LNCaP clone FGC (cell line): ENCODE measurements at regions not wholly inside any gene's neighbourhood (a gene's known extent, or its start where the extent isn't known, plus 50 kb on each side); places are given as distances from the start of the nearest gene placed in this dataset.

Source experiments
- DNase-seq: peaks from one replicate; pipeline ENCODE4 v3.0.0-alpha.2; 2011; ENCODE audit warnings: low read depth
- H3K4me3 ChIP-seq: 2 replicates; pipeline ENCODE4 v1.5.1; 2011; ENCODE audit warnings: mild to moderate bottlenecking, low read depth, low read length, control low read depth
- TF ChIP-seq, protein P1 (sequence below): IDR thresholded peaks from 2 replicates; pipeline ENCODE4 v1.5.1; 2012; ENCODE audit warnings: mild to moderate bottlenecking; ENCODE audit not compliant: control insufficient read depth, insufficient read depth; ENCODE audit errors: extremely low read depth

DNA sequence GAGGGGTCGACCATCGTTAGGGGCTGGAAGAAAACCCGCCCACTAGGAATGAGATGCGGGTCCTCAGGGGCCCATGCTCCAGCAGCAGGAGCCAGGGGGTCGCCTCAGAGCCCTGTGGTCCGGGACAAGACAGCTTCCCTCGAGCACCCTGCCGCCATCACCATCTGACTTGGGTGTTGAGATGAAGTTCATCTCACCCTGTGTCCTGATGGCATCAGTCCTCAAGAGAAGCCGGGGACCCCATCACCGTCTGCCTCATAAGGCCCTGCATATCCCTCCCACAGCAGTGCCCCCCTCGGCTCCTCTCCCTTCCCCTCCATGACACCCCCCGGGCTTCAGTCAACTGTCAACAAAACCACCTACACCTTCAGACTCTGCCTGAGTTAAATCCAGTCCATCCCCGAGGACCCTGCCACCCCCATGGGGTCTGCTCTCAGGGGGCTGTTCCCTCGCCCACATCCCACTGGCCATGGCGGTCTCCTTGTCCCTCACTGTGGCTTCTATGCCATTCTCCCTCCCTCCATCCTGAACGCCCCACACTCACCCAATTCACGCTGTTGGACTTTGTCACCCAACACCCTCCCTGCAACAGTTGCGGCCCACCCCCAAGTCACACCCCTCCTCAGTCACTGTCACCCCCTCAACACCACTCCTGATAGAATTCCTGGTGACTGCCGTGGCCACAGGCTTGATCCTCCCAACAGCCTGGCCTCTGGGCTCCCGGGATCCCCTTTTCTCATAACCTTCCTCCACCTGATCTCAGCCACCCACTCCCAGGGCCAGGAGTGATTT, 87.7 kb upstream of the RTL6 start:
- TF ChIP-seq, protein P1, sequence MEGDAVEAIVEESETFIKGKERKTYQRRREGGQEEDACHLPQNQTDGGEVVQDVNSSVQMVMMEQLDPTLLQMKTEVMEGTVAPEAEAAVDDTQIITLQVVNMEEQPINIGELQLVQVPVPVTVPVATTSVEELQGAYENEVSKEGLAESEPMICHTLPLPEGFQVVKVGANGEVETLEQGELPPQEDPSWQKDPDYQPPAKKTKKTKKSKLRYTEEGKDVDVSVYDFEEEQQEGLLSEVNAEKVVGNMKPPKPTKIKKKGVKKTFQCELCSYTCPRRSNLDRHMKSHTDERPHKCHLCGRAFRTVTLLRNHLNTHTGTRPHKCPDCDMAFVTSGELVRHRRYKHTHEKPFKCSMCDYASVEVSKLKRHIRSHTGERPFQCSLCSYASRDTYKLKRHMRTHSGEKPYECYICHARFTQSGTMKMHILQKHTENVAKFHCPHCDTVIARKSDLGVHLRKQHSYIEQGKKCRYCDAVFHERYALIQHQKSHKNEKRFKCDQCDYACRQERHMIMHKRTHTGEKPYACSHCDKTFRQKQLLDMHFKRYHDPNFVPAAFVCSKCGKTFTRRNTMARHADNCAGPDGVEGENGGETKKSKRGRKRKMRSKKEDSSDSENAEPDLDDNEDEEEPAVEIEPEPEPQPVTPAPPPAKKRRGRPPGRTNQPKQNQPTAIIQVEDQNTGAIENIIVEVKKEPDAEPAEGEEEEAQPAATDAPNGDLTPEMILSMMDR = no peak
- H3K4me3 ChIP-seq = no peak overlapping the region
- no peak for DNase-seq

DNA sequence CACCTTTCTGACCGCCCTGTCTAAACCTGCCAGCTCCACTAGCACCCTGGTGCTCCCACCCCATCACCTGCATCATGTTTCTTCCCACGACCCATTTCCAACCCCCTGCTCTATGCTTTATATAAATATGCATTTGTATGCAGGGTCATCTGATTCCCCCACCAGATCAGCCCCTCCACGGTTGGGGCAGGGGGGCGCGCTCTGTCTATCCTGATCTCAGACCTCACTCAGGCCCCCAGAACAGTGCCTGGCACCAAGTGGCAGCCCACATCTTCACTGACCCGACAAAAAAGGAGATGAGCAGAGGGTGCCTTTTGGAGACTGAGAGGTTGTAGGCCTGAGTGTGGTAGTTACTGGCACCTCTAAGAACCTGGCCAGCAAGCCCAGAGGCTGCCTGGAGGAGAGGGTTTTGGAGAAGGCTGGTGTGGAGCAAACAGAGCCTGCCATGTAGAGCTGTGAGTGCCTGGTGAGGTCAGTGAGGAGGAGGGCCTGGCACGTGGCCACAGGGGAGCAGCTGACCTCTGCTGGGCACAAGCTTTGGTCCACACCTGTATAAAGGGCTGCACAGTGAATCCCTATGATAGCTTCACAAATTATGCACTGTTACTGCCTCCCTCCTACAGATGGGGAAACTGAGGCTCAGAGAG, 86.3 kb upstream of the RTL6 start:
- TF ChIP-seq, protein P1 = peak; percentile 21; the same call in 1 of the 2 replicates
- H3K4me3 ChIP-seq = no peak overlapping the region
- no peak for DNase-seq

DNA sequence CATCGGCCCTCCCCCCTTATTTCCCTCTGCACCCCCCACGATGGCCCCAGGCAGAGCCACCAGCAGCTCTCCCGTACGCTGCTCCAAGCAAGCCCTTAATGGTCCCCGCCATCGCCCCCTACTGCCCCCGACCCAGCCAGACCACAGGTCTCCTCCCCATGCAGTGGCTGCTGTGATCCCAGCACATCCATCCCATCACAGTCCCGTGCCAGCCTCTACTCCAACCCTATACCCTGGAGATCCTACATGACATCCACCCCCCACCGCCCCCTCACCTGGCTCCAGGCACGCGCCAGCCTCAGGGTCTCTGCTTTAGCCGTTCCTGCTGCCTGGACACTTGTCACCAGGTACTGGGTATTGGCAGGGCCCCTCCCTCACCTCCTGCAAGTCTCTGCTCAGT, 85.8 kb upstream of the RTL6 start:
- DNase-seq = no peak
- no peak overlapping the region for H3K4me3 ChIP-seq
- TF ChIP-seq, protein P1 = no peak

DNA sequence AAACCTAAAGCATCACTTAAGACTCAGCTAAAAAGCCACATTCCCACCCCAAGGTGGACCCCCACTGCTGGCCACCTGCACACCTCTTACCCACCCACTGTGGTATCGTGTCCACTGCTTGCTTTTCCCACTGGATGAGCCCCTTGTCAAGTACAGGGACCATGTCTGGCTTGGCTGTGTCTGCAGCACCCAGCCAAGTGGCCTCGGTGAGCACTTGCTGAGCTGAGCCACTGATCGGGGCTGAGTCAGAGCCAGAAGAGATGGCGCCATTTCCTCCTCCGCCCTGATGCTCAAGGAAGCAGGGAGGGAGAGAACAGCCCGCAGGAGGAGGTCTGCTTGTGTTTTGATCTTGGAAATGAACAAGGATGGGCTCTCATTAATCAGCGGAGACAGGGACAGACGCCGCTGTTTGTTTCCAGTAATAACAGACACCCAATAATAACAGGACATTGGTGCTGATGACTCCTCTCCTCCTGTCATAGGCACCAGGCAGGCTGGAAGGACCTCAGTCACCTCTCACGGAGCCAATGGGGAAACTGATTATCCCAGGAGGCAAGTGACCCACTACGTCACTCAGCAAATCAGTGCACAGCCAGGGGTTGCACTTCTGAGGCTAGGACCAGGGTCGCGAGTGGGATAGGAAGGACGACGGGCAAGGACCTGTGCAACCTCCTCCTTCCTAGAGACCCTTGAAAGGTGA, 85.2 kb upstream of the RTL6 start:
- H3K4me3 ChIP-seq = no peak overlapping the region
- DNase-seq = no peak
- TF ChIP-seq, protein P1 = no peak

DNA sequence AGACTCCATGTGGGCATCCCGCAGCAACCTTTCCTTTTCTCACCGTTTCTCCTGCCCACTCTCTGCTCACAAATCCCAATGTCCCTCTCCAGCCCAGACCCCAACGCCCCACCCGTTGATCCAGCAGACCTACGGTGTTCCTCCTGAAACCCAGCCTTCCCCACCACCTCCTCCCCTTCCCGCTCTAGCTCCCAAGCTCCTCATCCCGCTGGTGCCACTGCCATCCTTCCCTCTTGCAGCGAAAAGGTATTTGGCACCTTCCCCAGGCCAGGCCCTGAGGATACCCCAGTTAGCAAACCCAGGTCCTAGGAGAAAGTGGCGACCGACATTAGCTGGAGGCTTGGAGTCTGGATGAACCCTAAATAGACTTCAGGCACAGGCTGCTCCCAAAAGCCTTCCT, 84.0 kb upstream of the RTL6 start:
- no peak for DNase-seq
- TF ChIP-seq, protein P1 = no peak
- no peak overlapping the region for H3K4me3 ChIP-seq

DNA sequence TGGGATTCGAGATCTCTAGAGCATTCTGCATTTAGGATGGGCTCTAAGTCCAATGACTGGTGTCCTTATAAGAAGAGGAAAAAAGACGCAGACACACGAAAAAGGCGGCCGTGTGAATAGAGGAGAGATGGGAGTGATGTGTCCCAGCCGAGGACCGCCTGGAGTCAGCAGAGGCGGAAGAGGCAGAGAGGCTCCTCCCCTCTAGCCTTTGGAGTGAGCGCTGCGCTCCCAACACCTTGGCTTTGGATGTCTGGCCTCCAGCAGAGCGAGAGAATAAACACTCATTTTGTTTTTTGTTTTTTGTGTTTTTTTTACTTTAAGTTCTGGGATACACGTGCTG, 83.0 kb upstream of the RTL6 start:
- TF ChIP-seq, protein P1 = no peak
- DNase-seq = no peak
- no peak overlapping the region for H3K4me3 ChIP-seq
